ENCODE measurements at regions not wholly inside any gene's neighbourhood (a gene's known extent, or its start where the extent isn't known, plus 50 kb on each side); places are given as distances from the start of the nearest gene placed in this dataset.

DNA sequence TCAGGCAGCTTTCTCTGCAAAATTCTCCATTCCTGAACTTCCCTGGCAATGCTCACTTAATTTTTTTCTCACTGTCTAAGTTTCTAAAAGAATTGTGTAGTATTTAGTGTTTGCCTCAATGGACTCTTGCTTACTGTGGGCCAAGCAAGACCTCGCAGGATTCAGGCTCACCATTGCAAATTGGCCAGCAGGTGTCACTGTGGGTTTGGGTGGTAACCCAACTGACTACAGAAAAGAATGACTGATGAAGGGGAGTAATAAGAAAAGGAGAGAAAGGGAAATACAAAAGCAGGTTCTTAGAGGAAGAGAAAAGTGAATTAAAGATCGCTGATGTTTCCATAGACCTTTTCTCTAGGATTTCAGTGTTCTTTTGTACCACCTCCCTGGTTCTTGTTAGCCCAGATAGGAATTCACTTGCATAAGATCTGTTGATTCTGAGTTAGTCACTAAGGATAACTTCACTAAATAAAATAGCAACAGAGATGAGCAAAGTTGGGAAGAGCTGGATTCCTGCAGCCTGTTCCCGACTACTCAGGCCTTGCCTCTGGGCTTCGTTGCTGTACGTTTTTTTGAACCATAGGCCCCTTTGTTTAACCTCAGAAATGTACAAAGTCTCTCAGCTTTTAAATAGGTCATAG, 386.5 kb upstream of the DDHD1 start:
- peak; percentile 62 for DNase-seq

DNA sequence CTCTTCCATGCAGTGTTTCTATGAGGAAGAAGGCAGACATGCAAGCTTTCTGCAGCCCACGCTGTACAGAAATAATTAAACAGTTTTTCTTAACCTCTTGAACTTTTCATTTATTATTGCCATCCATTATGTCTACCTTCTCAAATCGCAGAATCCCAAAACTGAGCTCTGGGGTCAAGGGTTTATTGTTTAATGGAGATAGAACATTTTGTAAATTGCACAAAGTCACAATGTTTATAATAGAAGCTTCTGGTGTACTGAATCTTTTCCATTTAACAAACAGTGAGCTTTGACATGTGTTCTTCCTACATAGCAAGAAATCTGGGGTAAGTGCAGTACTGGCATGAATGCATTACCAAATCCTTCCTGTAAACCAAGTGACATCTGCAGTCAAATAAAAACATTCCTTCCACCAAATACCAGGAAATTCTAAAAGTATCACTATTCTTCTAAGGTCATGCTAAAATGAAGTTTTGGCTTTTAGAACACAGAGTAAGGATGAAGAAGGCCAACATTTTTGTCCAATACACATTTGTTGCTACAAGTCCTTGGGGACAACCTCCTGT, 385.3 kb upstream of the DDHD1 start:
- DNase-seq, result no peak

DNA sequence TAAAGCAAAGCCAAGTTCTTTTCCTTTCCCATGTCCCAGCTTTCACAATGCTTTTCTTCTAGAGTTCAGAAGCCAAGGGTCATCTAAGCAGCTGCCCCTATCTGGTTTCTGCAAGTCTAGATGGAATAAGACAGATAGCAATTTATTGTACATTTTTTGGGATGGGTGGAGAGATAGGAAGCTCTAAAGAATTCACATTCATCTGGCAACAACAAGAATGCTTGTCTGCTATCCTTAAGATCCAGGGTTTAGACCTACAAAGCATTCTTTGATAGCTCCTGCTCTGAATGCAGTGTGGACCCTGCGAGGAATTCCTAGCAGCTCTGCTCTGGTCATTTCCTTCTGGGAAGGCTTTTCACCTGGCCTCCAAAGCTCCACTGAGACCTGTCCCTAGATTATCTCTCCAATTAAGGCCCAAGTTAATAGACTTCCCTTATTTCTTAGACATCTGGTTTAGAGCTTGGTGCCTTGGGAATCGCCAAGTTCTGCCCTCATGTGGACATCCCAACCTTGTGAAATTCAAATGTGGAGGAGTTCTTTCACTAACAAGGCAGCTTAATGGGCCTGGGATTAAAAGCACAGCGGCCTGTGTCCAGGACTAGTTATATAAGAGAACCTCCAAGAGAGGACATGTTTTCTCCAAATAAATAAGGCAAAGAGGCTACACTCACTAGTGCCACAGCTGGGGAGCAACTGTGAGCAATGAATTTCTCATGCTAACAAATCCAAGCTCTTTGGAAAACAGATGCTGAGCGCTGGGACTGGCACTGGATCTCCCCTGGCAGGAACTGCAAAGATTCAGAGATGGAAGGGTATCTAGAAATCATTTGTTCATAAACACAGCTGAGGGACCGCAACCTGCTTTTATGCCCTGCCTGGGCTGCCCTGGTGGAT, 384.5 kb upstream of the DDHD1 start:
- no peak for DNase-seq

DNA sequence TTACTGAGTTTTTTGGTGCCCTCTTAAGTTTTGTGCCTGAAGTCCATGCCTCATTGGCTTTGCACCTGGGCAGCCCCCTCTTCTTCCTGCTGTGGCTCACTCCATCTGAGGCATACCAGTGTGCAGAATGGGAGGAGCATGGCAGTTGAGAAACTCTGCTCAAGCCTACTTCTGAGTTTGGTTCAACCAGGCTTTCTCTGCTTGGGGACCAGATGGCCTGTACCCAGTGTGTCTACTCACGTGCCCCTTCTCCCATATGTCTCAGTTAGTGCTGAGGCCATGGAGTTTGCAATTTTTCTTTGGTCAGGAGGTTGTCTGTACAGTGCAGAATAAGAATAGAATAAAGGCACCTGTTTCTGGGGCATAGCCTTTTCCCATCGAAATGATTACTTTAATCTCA, 383.3 kb upstream of the DDHD1 start:
- DNase-seq, result no peak

GRCh38 chr14:53534841-53535240, 381.7 kb upstream of the DDHD1 start:
- DNase-seq, result no peak

DNA sequence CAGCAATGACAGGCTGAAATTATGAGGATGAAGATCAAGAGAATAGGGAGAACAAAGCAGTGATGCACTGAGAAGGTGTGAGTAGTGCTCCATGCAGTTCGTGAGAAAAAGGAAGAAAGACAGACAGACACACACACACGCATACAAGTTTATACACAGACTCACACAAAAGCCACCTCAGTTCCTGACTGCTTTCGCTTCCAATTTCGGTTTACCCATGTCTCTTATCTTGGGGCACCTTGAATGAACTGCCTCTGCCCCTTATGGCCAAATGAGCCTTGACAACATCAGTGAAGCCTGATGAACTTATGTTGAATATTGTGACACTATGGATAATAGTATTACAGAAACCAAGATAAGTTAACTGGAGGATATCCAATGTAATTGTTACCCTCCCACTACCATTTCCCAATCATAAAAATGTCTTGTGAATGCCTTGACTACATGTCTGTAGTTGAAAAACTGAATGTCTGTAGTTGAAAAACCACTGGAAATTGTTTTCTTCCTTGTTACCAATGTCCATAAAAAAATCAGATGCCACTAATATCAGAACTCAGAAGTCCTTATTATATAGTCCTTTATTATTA, 380.4 kb upstream of the DDHD1 start:
- no peak for DNase-seq

- DNase-seq, result no peak
Measured at GRCh38 chr14:53532853-53533252, 379.7 kb upstream of the DDHD1 start.

DNA sequence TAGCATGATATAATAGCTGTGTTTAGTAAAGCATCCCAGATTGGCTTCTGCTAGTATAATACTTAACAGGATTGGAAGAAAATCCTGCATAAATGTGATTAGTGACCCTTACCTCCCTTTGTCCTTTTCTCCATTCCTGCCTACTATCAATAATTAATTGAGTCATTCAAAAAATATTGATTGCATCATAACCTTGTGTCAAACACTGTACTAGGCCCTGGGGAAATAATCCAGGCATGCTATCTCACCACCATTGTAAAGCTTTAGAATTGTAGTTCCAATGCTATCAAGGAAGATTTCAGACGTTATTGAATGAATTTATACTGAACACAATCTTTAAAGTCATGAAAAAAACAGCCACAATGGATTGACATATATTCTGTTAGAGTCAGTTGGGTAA, 378.6 kb upstream of the DDHD1 start:
- DNase-seq, result no peak

GRCh38 chr14:53531156-53531555, 378.0 kb upstream of the DDHD1 start:
- no peak for DNase-seq

GRCh38 chr14:53529519-53529918, 376.4 kb upstream of the DDHD1 start:
- no peak for DNase-seq

GRCh38 chr14:53528185-53528671, 375.1 kb upstream of the DDHD1 start:
- DNase-seq, result no peak

DNA sequence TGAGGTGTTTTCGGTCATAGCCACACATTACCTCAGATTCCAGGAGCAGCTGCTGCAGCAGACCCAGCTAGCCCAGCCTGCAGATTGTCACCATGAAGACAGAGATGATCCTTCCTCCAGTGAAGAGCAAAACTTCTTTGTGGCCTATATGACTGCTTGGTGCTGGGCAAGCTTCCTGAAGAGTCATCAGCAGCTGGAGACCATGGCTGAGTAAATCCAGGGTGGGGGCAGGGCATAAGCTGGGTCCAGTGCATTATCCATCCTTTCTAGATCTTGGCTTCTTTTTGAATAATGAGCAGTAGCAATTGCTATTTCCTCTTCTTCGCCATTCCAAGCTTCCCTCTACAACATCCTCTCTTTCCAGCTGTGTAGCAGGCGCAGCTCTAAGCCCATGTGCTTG, 373.1 kb upstream of the DDHD1 start:
- no peak for DNase-seq

DNA sequence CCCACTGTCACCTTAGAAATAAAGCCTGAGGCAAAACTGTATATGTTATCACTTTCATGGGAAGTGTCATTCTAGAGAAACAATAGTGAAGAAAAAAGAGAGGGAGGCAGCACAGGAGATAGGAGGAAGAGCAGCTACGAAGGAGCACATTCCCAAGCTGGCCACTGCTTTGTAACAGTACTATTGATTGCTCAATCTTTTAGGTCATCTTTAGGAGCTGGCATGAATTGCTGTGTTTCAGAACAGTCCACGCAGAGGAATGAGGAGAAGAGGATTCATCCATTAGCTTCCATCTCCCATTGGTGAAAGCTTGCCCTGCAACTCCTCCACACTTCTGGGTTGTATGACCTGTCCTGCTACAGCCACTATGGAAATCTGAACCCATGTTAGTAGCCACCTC, 372.5 kb upstream of the DDHD1 start:
- no peak for DNase-seq

DNA sequence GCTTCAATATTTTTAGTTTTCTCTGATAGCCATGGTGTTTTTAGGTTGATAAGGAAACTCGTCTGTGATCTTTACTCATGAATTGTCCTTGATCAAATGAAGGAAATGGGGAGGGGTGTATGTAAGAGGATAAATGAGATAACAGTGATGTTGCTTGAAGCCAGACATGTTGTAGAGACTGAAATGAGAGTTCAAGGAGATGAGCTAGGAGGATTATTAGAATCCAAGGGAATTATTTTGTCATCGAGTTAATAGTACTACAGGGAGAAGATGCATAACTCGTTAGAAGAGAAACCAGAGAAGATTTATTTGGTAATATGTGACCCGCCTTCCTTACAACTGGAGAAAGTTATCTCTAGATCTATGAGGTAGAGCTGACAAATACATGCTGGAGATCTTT, 371.3 kb upstream of the DDHD1 start:
- no peak for DNase-seq

- no peak for DNase-seq
Measured at GRCh38 chr14:53523226-53523625, 370.1 kb upstream of the DDHD1 start.

- no peak for DNase-seq
Measured at GRCh38 chr14:53520078-53520928, 367.2 kb upstream of the DDHD1 start.

- DNase-seq, result no peak
Measured at GRCh38 chr14:53519137-53519536, 366.0 kb upstream of the DDHD1 start.

DNA sequence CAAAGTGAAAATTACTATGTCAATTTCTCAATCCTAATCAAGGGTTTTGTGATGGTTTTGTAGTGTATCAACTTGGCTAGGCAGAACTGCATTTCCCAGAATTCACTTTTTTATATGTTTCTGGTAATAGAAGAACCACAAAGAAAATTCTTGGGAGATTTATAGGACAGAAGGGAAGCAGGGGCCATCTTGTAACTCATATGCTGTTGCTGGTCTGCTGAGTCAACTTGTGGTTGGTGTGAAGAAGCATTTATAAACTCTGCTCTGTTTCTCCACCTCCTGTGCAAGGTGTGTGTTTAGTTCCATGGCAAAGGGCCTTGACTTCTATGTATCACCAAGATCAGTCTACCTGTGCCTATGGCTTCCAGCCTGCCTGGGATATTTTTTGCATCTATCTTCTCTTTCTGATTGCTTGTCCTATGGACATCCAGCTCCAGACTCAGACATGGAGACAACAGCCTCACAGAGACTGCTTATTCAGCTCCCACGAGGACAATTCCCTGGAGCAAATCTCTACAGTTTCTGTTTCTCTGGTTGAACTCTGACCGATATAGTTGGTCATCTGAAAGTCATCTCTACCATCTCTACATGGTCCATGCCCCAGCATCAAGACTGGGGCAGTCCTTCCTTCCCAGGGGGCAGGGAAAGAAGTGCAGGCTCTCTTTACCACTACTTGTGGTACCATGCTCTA, 364.3 kb upstream of the DDHD1 start:
- DNase-seq, result no peak

- no peak for DNase-seq
Measured at GRCh38 chr14:53516261-53516774, 363.2 kb upstream of the DDHD1 start.

GRCh38 chr14:53515276-53515675, 362.2 kb upstream of the DDHD1 start:
- DNase-seq, result no peak

GRCh38 chr14:53514197-53514596, 361.1 kb upstream of the DDHD1 start:
- no peak for DNase-seq
